ENCODE measurements at regions not wholly inside any gene's neighbourhood (a gene's known extent, or its start where the extent isn't known, plus 50 kb on each side); places are given as distances from the start of the nearest gene placed in this dataset.
"Not testable (repeated sequence)": the region's sequence is repeated elsewhere in the genome, so short reads cannot be mapped to it uniquely, and the experiment has no call there.

DNA sequence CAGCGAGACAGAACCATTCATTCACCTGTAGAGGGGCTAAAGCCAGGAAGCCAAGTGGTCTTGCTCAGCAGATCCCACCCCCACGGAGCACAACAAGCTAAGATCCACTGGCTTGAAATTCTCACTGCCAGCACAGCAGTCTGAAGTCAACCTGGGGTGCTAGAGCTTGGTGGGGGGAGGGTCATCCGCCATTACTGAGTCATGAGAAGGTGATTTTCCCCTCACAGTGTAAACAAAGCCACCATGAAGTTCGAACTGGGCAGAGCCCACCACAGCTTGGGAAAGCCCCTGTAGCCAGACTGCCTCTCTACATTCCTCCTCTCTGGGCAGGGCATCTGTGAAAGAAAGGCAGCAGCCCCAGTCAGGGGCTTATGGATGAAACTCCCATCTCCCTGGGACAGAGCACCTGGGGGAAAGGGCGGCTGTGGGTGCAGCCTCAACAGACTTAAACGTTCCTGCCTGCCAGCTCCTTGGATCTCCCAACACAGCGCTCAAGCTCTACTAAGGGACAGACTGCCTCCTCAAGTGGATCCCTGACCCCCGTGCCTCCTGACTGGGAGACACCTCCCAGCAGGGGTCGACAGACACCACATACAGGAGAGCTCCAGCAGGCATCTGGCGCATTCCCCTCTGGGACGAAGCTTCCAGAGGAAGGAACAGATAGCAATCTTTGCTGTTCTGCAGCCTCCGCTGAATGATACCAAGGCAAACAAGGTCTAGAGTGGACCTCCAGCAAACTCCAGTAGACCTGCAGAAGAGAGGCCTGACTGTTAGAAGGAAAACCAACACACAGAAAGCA, 179.0 kb upstream of the KLF7 start:
- not testable (repeated sequence) for TF ChIP-seq EZH2phosphoT487 (IDR thresholded peaks at IDR 0.05; ENCODE audit: insufficient read depth, low read depth); EZH2 (IDR thresholded peaks at IDR 0.05; ENCODE audit: insufficient read depth, poor library complexity, severe bottlenecking)
